ENCODE measurements at regions not wholly inside any gene's neighbourhood (a gene's known extent, or its start where the extent isn't known, plus 50 kb on each side); places are given as distances from the start of the nearest gene placed in this dataset.

GRCh38 chr5:17690473-17690872, 56.2 kb downstream of the TAF11L14 start:
- TF ChIP-seq CTCF (IDR thresholded peaks at IDR 0.05; ENCODE audit: control extremely low read depth, extremely low read depth) = no peak
- Histone ChIP-seq H3K4me3 (no peak overlapping the region), H3K9ac (ENCODE audit: insufficient read depth in 1 of 2, low read length in 2 of 2) (no peak overlapping the region), H3K9me3 (ENCODE audit: control insufficient read depth in 4 of 4, insufficient read depth in 3 of 4, low read length in 3 of 4) (peaks cover 0 to 1% (median 0%) of the 10 kb centered on the region in 4 donors), H3K27ac (ENCODE audit: low read depth in 1 of 2, low read length in 1 of 2) (no peak overlapping the region), H3K27me3 (ENCODE audit: control insufficient read depth in 3 of 3, insufficient read depth in 3 of 3, low read length in 2 of 3) (no peaks in the 10 kb centered on the region), H3K36me3 (ENCODE audit: control insufficient read depth in 4 of 4, insufficient read depth in 4 of 4, low read length in 4 of 4) (no peaks in the 10 kb centered on the region), H3K4me1 (ENCODE audit: control insufficient read depth in 5 of 5, insufficient read depth in 5 of 5, low read length in 5 of 5) (peaks cover 0 to 8% (median 0%) of the 10 kb centered on the region in 5 donors)
- DNase-seq (no peak), ATAC-seq (ENCODE audit: insufficient read depth, low FRiP score) (no peak)
- 36 to 42% methylated on average over 3 of the region's 3 CpGs for WGBS, 2 donors

- no peaks in the 10 kb centered on the region for H3K36me3 ChIP-seq (ENCODE audit: control insufficient read depth in 4 of 4, insufficient read depth in 4 of 4, low read length in 4 of 4)
Observed at GRCh38 chr5:17691762-17692161, 57.5 kb downstream of the TAF11L14 start.

GRCh38 chr5:17694371-17694770, 60.1 kb downstream of the TAF11L14 start:
- H3K9ac ChIP-seq (ENCODE audit: insufficient read depth in 1 of 2, low read length in 2 of 2) = no peak overlapping the region
- peaks cover 0 to 13% (median 0%) of the 10 kb centered on the region in 5 donors for H3K4me1 ChIP-seq (ENCODE audit: control insufficient read depth in 5 of 5, insufficient read depth in 5 of 5, low read length in 5 of 5)
- H3K27ac ChIP-seq (ENCODE audit: low read depth in 1 of 2, low read length in 1 of 2) = no peak overlapping the region
- no peak for ATAC-seq (ENCODE audit: insufficient read depth, low FRiP score)
- no peak overlapping the region for H3K4me3 ChIP-seq
- no peaks in the 10 kb centered on the region for H3K27me3 ChIP-seq (ENCODE audit: control insufficient read depth in 3 of 3, insufficient read depth in 3 of 3, low read length in 2 of 3)
- DNase-seq = no peak
- H3K9me3 ChIP-seq (ENCODE audit: control insufficient read depth in 4 of 4, insufficient read depth in 3 of 4, low read length in 3 of 4) = peaks cover 0 to 1% (median 0%) of the 10 kb centered on the region in 4 donors
- no peaks in the 10 kb centered on the region for H3K36me3 ChIP-seq (ENCODE audit: control insufficient read depth in 4 of 4, insufficient read depth in 4 of 4, low read length in 4 of 4)
- TF ChIP-seq CTCF (IDR thresholded peaks at IDR 0.05; ENCODE audit: control extremely low read depth, extremely low read depth) = no peak

More at GRCh38 chr5:17691762-17692161, 57.5 kb downstream of the TAF11L14 start:
- Histone ChIP-seq H3K9me3 (ENCODE audit: control insufficient read depth in 4 of 4, insufficient read depth in 3 of 4, low read length in 3 of 4) (peaks cover 0 to 1% (median 0%) of the 10 kb centered on the region in 4 donors), H3K4me1 (ENCODE audit: control insufficient read depth in 5 of 5, insufficient read depth in 5 of 5, low read length in 5 of 5) (peaks cover 0 to 13% (median 0%) of the 10 kb centered on the region in 5 donors), H3K9ac (ENCODE audit: insufficient read depth in 1 of 2, low read length in 2 of 2) (no peak overlapping the region), H3K27ac (ENCODE audit: low read depth in 1 of 2, low read length in 1 of 2) (no peak overlapping the region), H3K4me3 (no peak overlapping the region), H3K27me3 (ENCODE audit: control insufficient read depth in 3 of 3, insufficient read depth in 3 of 3, low read length in 2 of 3) (no peaks in the 10 kb centered on the region)
- no peak for TF ChIP-seq CTCF (IDR thresholded peaks at IDR 0.05; ENCODE audit: control extremely low read depth, extremely low read depth)
- ATAC-seq (ENCODE audit: insufficient read depth, low FRiP score) (no peak), DNase-seq (no peak)
- WGBS, 2 donors = 58 to 79% methylated on average over 1 of the region's 1 CpG

GRCh38 chr5:17694914-17695313, 60.7 kb downstream of the TAF11L14 start:
- peaks cover 0 to 1% (median 0%) of the 10 kb centered on the region in 4 donors for H3K9me3 ChIP-seq (ENCODE audit: control insufficient read depth in 4 of 4, insufficient read depth in 3 of 4, low read length in 3 of 4)

More at GRCh38 chr5:17694914-17695313, 60.7 kb downstream of the TAF11L14 start:
- no peaks in the 10 kb centered on the region for H3K36me3 ChIP-seq (ENCODE audit: control insufficient read depth in 4 of 4, insufficient read depth in 4 of 4, low read length in 4 of 4)
- no peak overlapping the region for H3K9ac ChIP-seq (ENCODE audit: insufficient read depth in 1 of 2, low read length in 2 of 2)
- no peak for TF ChIP-seq CTCF (IDR thresholded peaks at IDR 0.05; ENCODE audit: control extremely low read depth, extremely low read depth)
- no peak overlapping the region for H3K4me3 ChIP-seq
- DNase-seq (peak in 2 of 3 donors; percentile 15 to 41), ATAC-seq (ENCODE audit: insufficient read depth, low FRiP score) (no peak)
- peaks cover 0 to 13% (median 0%) of the 10 kb centered on the region in 5 donors for H3K4me1 ChIP-seq (ENCODE audit: control insufficient read depth in 5 of 5, insufficient read depth in 5 of 5, low read length in 5 of 5)
- H3K27ac ChIP-seq (ENCODE audit: low read depth in 1 of 2, low read length in 1 of 2) = no peak overlapping the region
- H3K27me3 ChIP-seq (ENCODE audit: control insufficient read depth in 3 of 3, insufficient read depth in 3 of 3, low read length in 2 of 3) = no peaks in the 10 kb centered on the region
- WGBS, 2 donors = 67 to 76% methylated on average over 2 of the region's 2 CpGs
